ENCODE measurements at regions not wholly inside any gene's neighbourhood (a gene's known extent, or its start where the extent isn't known, plus 50 kb on each side); places are given as distances from the start of the nearest gene placed in this dataset.

GRCh38 chr12:67526129-67526528 lies 122.4 kb upstream of the DYRK2 start:
- TF ChIP-seq FOXM1 (IDR thresholded peaks at IDR 0.05; ENCODE audit: borderline replicate concordance, low read depth) (no peak), CREB1 (IDR thresholded peaks at IDR 0.05; ENCODE audit: low read depth) (no peak), REST (IDR thresholded peaks at IDR 0.05; ENCODE audit: low read depth) (no peak), NFIC (IDR thresholded peaks at IDR 0.05) (no peak), TEAD4 (IDR thresholded peaks at IDR 0.05) (no peak), YY1 (IDR thresholded peaks at IDR 0.05; ENCODE audit: low read depth) (no peak), MAX (IDR thresholded peaks at IDR 0.05) (no peak), TAF1 (IDR thresholded peaks at IDR 0.05; ENCODE audit: low read depth) (no peak), EP300 (IDR thresholded peaks at IDR 0.05; ENCODE audit: borderline replicate concordance) (no peak), ZBTB7A (IDR thresholded peaks at IDR 0.05; ENCODE audit: low read depth) (no peak)

DNA sequence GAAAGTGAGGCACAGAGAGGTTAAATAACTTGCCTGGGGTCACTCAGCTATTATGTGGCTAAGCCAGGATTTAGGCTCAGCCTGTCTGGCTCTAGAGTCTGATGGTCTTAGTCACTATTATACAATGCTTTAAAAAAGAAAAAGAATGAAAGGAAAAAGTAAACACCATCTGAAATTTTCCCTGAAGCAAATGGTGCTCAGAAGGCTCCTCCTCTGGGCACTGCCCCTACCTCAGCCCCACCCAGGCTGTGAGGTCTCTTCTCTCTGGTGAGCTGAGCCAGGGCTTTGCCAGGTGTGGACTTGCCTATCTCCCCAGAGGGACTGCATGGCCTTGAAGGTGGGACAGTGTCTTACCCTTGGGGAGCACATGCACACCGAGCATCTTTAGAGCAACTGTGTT lies 117.5 kb upstream of the DYRK2 start:
- TF ChIP-seq YY1 (IDR thresholded peaks at IDR 0.05; ENCODE audit: low read depth) (no peak), EP300 (IDR thresholded peaks at IDR 0.05; ENCODE audit: borderline replicate concordance) (no peak), ZBTB7A (IDR thresholded peaks at IDR 0.05; ENCODE audit: low read depth) (no peak), CEBPB (IDR thresholded peaks at IDR 0.05) (no peak), CREB1 (IDR thresholded peaks at IDR 0.05; ENCODE audit: low read depth) (no peak), EGR1 (IDR thresholded peaks at IDR 0.05) (no peak), TCF12 (IDR thresholded peaks at IDR 0.05; ENCODE audit: low read depth) (no peak), RAD21 (IDR thresholded peaks at IDR 0.05; ENCODE audit: low read depth) (no peak), NFIC (IDR thresholded peaks at IDR 0.05) (no peak), REST (IDR thresholded peaks at IDR 0.05; ENCODE audit: low read depth) (no peak), FOXM1 (IDR thresholded peaks at IDR 0.05; ENCODE audit: borderline replicate concordance, low read depth) (no peak)

DNA sequence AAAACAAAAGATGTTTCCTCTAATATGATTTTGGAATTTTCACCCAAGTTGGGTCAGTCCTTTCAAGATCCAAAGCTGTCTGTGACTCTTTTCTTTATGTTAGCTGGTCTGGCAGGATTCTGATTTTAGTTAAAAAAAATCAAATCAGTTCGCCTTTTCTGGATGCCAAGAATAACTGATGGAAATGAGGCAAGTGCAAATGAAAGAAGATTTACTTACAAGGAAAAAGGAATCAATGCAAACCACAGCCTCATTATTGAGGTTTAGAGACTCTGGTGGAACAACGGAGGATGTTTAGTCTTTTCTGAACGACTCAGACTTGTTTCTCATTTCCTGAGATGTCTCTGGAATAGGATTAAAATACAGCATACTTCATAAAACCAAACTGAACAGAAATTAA lies 117.0 kb upstream of the DYRK2 start:
- TF ChIP-seq NFIC (IDR thresholded peaks at IDR 0.05): no peak
- no peak for TF ChIP-seq REST (IDR thresholded peaks at IDR 0.05; ENCODE audit: low read depth)
- no peak for TF ChIP-seq RAD21 (IDR thresholded peaks at IDR 0.05; ENCODE audit: low read depth)
- TF ChIP-seq EP300 (IDR thresholded peaks at IDR 0.05; ENCODE audit: borderline replicate concordance): no peak
- no peak for TF ChIP-seq CREB1 (IDR thresholded peaks at IDR 0.05; ENCODE audit: low read depth)
- TF ChIP-seq CEBPB (IDR thresholded peaks at IDR 0.05): no peak
- TF ChIP-seq TAF1 (IDR thresholded peaks at IDR 0.05; ENCODE audit: low read depth): no peak
- no peak for TF ChIP-seq MAX (IDR thresholded peaks at IDR 0.05)
- TF ChIP-seq TCF12 (IDR thresholded peaks at IDR 0.05; ENCODE audit: low read depth): no peak
- TF ChIP-seq EGR1 (IDR thresholded peaks at IDR 0.05): no peak
- TF ChIP-seq USF1 (IDR thresholded peaks at IDR 0.05): no peak
- no peak for TF ChIP-seq ZBTB7A (IDR thresholded peaks at IDR 0.05; ENCODE audit: low read depth)

GRCh38 chr12:67533159-67533558 lies 115.4 kb upstream of the DYRK2 start:
- TF ChIP-seq TAF1 (IDR thresholded peaks at IDR 0.05; ENCODE audit: low read depth): no peak
- no peak for TF ChIP-seq MAX (IDR thresholded peaks at IDR 0.05)
- TF ChIP-seq USF1 (IDR thresholded peaks at IDR 0.05): no peak
- TF ChIP-seq NFIC (IDR thresholded peaks at IDR 0.05): peak; percentile 73
- peak; percentile 31; the same call in 1 of the 2 replicates for TF ChIP-seq EP300 (IDR thresholded peaks at IDR 0.05; ENCODE audit: borderline replicate concordance)

DNA sequence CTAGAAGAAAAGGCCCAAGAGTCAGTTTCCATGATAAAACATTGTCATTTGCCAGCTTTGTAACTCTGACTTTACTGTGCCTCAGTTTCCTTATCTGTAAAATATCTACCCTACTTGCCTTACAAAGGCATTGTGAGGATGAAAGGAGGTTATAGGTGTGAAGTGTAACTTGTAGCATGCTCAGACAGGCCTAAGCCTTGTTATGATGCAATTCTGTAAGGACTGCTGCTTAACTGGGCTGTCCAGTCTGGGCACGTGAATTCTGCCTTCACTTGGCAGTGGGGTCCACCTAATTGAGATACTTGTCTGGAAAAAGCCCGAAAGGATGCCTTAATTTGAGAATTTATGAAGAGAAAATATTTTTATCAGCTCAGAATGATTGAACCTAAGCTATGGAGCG lies 114.5 kb upstream of the DYRK2 start:
- TF ChIP-seq YY1 (IDR thresholded peaks at IDR 0.05; ENCODE audit: low read depth) (no peak), USF1 (IDR thresholded peaks at IDR 0.05) (no peak), ZBTB7A (IDR thresholded peaks at IDR 0.05; ENCODE audit: low read depth) (no peak)

Measured in Ishikawa (cell line).